HTR-8/SVneo (cell line): ENCODE measurements at regions not wholly inside any gene's neighbourhood (a gene's known extent, or its start where the extent isn't known, plus 50 kb on each side); places are given as distances from the start of the nearest gene placed in this dataset.
"Not testable (repeated sequence)": the region's sequence is repeated elsewhere in the genome, so short reads cannot be mapped to it uniquely, and the experiment has no call there.

Source experiments
- DNase-seq: peaks from one replicate; pipeline ENCODE4 v3.0.0; 2011; ENCODE audit warnings: low spot score, mixed read lengths; ENCODE audit not compliant: insufficient read length
- FAIRE-seq: peaks from 2 replicates; lab custom pipeline; 2011; peaks lifted over from hg19 to GRCh38; lab: Jason Lieb, UNC

GRCh38 chr6:170055797-170056196 lies 235.1 kb downstream of the DLL1 start:
- not testable (repeated sequence) for DNase-seq, FAIRE-seq

GRCh38 chr6:170053966-170054661 lies 236.8 kb downstream of the DLL1 start:
- FAIRE-seq = no peak
- no peak for DNase-seq

- DNase-seq (no peak), FAIRE-seq (no peak)
Measured at GRCh38 chr6:170052991-170053821, 237.7 kb downstream of the DLL1 start.

GRCh38 chr6:170051229-170052172 lies 239.4 kb downstream of the DLL1 start:
- DNase-seq (no peak), FAIRE-seq (no peak)

- FAIRE-seq (no peak), DNase-seq (no peak)
Measured at GRCh38 chr6:170050591-170051041, 240.3 kb downstream of the DLL1 start.

GRCh38 chr6:170049641-170050561 lies 241.0 kb downstream of the DLL1 start:
- DNase-seq (no peak), FAIRE-seq (no peak)

- FAIRE-seq (no peak), DNase-seq (no peak)
Measured at GRCh38 chr6:170048615-170049256, 242.1 kb downstream of the DLL1 start.

GRCh38 chr6:170047823-170048222 lies 243.1 kb downstream of the DLL1 start:
- DNase-seq (no peak), FAIRE-seq (no peak)

- FAIRE-seq (no peak), DNase-seq (no peak)
Measured at GRCh38 chr6:170046791-170047626, 243.9 kb downstream of the DLL1 start.

GRCh38 chr6:170045981-170046667 lies 244.8 kb downstream of the DLL1 start:
- no peak for DNase-seq
- no peak for FAIRE-seq

GRCh38 chr6:170045563-170045960 lies 245.3 kb downstream of the DLL1 start:
- no peak for FAIRE-seq
- no peak for DNase-seq

- FAIRE-seq = no peak
- no peak for DNase-seq
Measured at GRCh38 chr6:170044836-170045562, 245.9 kb downstream of the DLL1 start.

- no peak for DNase-seq
- FAIRE-seq = no peak
Measured at GRCh38 chr6:170043881-170044790, 246.7 kb downstream of the DLL1 start.

GRCh38 chr6:170043150-170043819 lies 247.6 kb downstream of the DLL1 start:
- FAIRE-seq (no peak), DNase-seq (no peak)

GRCh38 chr6:170042596-170043118 lies 248.2 kb downstream of the DLL1 start:
- DNase-seq (no peak), FAIRE-seq (no peak)
